GM12872 (cell line): ENCODE measurements at regions not wholly inside any gene's neighbourhood (a gene's known extent, or its start where the extent isn't known, plus 50 kb on each side); places are given as distances from the start of the nearest gene placed in this dataset.

Experiments
- TF ChIP-seq, protein P1 (sequence below): IDR thresholded peaks from 3 replicates; pipeline ENCODE4 v1.5.1; 2011; ENCODE audit warnings: low read depth, mild to moderate bottlenecking, low read length, moderate library complexity; ENCODE audit not compliant: insufficient read depth

DNA sequence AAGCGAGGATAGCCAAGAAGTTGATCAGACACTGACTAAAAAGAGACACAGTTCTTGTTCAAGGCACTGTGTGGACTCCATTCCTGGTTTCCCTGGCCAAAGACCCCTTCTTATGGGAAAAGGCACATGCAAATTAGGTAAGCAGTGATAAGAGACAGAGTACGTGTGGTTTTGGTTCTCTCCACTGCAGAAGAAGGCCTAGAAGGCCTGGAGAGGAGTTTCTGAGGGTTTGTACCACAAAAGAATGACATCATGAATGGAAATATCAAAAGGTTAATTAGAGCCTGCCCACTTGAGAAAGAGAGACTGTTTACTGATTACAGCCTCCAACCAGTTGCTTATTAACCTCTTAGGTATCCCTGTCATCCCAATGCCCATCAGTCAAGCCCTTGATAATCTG lies 137.5 kb downstream of the ZNF365 start:
- TF ChIP-seq, protein P1, sequence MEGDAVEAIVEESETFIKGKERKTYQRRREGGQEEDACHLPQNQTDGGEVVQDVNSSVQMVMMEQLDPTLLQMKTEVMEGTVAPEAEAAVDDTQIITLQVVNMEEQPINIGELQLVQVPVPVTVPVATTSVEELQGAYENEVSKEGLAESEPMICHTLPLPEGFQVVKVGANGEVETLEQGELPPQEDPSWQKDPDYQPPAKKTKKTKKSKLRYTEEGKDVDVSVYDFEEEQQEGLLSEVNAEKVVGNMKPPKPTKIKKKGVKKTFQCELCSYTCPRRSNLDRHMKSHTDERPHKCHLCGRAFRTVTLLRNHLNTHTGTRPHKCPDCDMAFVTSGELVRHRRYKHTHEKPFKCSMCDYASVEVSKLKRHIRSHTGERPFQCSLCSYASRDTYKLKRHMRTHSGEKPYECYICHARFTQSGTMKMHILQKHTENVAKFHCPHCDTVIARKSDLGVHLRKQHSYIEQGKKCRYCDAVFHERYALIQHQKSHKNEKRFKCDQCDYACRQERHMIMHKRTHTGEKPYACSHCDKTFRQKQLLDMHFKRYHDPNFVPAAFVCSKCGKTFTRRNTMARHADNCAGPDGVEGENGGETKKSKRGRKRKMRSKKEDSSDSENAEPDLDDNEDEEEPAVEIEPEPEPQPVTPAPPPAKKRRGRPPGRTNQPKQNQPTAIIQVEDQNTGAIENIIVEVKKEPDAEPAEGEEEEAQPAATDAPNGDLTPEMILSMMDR, result no peak

DNA sequence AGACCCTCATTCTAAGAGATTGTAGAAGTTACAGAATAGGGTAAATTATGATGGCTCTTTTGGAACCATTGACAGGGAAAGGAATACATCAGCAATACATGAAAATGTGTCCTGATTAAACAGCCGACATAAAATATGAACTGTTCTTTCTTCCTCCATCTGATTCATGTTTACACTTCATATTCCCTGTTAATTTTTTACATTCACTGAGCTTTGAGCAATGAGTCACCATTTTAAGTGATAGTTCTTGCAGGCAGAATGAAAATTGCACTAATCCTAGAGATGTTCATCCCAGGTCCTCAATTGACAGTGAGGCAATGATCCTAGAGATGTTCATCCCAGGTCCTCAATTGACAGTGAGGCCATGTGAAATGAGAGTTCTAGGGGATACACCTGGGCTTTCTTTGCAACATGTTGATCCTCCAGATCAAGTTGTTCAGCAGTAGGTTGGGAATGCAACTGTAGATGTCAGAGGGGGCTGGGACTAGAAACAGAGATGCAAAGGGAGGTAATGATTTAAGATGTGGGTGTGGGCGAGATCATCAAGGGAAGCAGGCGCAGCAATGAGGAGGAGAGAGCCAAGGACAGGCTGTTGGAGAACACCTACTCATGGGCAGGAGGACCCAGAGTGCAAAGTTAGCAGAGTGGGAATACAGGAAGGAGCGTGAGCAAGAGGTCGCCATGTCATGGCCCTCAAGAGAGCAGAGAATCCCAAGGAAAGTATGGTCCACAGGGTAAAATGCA lies 138.7 kb downstream of the ZNF365 start:
- TF ChIP-seq, protein P1, result no peak

DNA sequence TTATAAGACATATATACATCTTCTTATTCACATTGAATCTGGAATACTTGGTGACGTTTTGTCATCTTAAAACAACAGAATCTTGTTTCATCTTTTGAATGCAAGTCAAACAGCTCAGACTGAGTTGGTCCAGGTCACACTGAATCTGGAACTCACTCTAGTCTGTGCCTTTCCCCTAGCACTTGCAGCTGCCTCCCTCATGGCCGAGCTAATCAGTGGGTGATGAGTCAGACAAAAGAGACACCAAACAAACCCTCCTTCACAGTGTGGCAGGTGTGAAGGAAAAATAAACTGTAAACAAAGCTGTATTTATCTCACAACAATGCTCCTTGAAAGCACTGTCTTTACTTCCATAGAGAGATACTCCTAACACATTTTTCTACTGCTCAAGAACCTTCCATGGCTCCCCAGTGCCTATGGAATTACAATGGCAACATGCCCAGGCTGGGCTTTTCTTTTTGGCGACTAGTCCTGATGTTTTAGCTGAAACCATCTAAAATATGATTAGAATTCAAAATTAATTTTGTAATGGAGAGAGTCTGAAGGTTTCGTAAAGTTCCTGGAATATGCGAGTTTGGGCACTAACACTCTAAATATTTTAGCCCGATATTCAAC lies 140.0 kb downstream of the ZNF365 start:
- TF ChIP-seq, protein P1, result no peak

DNA sequence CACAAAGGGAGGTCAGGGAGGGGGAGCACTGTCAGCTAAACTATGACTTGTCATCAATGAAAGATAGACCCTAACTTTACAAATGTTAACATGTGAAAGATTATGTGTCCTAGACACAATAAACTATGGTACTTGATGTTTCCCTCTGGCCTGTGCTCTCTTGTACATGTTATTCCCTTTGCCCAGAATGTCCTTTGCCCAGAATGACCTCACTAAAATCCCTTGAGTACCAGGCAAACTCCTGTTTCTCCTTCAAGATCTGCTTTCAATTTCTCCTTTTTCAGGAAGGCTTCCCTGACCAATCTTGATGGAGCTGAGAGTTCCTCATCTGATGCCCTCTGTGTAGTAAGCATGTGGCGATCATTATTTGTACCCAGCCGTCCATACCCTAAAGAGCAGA lies 143.1 kb downstream of the ZNF365 start:
- TF ChIP-seq, protein P1, result no peak

DNA sequence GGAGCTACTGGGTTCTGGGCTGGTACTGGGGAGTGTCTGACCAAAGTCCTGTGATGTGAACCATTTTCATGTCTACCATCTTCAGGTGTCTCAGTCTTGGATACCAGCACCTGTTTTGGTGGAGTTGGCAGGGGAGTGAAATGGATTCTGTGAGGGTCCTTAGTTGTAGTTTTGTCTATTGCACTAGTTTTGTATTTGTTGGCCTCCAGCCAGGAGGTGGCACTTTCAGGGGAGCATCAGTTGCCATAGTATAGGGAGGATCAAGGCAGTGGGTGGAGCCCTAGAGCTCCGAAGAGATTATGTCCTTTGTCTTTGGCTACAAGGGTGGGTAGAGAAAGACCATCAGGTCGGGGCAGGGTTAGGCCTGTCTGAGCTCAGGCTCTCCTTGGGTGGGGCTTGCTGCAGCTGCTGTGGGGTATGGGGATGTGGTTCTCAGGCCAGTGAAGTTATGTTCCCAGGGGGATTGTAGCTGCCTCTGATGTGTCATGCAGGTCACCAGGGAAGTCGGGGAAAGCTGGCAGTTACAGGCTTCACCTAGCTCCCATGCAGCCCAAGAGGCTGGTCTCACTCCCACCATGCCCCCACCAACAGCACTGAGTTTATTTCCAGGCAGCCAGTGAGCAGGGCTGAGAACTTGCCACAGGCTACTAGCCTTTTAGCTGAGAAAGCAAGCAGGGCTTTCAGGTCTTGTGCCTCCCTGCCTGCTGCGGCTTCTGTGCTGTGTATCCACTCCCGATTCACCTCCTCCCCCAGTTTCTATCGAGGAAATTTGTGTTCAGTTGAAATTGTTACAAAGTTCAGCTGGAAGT lies 153.1 kb downstream of the ZNF365 start:
- TF ChIP-seq, protein P1, result no peak

DNA sequence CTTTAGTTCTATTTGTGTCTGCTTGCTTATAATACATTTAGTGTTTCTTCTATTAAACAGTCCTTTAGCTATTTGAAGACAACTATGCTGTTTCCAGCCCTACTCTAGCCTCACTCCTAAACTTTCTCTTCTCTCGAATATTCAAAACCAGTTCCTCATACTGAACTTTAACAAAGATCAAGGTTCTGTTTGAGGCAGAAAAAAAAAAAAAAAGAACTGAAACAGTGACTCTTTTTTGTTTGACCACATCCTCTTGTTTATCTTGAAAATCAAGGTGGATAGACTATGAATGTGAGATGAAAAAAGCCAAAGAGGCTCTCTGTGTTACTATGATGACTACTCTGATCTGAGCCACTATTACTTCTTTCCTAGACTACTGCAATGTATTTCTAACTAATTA lies 154.3 kb downstream of the ZNF365 start:
- TF ChIP-seq, protein P1, result no peak

DNA sequence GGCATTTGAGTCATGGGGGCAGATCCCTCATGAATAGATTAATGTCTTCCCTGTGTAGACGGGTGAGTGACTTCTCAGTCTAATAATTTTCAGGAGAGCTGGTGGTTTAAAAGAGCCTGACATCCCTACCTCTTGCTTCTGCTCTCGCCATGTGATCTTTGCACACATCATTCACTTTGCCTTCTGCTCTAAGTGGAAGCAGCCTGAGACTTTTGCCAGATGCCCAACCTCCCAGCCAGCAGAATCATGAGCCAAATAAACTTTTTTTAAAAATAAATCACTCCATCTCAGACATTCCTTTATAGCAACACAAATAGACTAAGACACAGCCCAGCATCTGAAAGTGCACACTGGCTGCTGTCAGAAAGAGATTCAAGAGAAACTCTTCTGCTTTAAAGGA lies 155.2 kb downstream of the ZNF365 start:
- TF ChIP-seq, protein P1, result no peak
